MM.1S (cell line): ENCODE measurements at regions not wholly inside any gene's neighbourhood (a gene's known extent, or its start where the extent isn't known, plus 50 kb on each side); places are given as distances from the start of the nearest gene placed in this dataset.

Experiments used
- DNase-seq: peaks from one replicate; pipeline ENCODE4 v3.0.0-alpha.2; 2015
- H2AFZ ChIP-seq: fragments of 300-600 bp; sonication (generic); 2 replicates; pipeline ENCODE4 v1.6.0; 2016; ENCODE audit warnings: antibody characterized with exemption, low read length
- H3F3A ChIP-seq: fragments of 300-600 bp; sonication (generic); 2 replicates; pipeline ENCODE4 v1.6.1; 2016; ENCODE audit warnings: mild to moderate bottlenecking, antibody characterized with exemption, low read length, moderate library complexity, mixed read lengths; ENCODE audit not compliant: insufficient read depth
- H3K27ac ChIP-seq: fragments of 300-600 bp; sonication (generic); 2 replicates; pipeline ENCODE4 v1.5.1; 2016; ENCODE audit warnings: mild to moderate bottlenecking, low read length
- H3K27me3 ChIP-seq: fragments of 300-600 bp; sonication (generic); replicated peaks from 2 replicates; pipeline ENCODE4 v1.6.0; 2016; ENCODE audit warnings: low read length; ENCODE audit not compliant: insufficient read depth
- H3K36me3 ChIP-seq: fragments of 300-600 bp; sonication (generic); replicated peaks from 2 replicates; pipeline ENCODE4 v1.6.1; 2016; ENCODE audit warnings: mild to moderate bottlenecking, low read length, mixed read lengths; ENCODE audit not compliant: insufficient read depth
- H3K4me1 ChIP-seq: fragments of 300-600 bp; sonication (generic); 2 replicates; pipeline ENCODE4 v1.6.1; 2016; ENCODE audit warnings: low read length, mixed read lengths
- H3K4me2 ChIP-seq: fragments of 300-600 bp; sonication (generic); 2 replicates; pipeline ENCODE4 v1.6.0; 2016; ENCODE audit warnings: low read depth, low read length
- H3K4me3 ChIP-seq: fragments of 300-600 bp; sonication (generic); 2 replicates; pipeline ENCODE4 v1.5.1; 2016; ENCODE audit warnings: low read length, mixed read lengths
- H3K79me2 ChIP-seq: fragments of 300-600 bp; sonication (generic); 2 replicates; pipeline ENCODE4 v1.6.1; 2016; ENCODE audit warnings: mixed run types, low read length, mixed read lengths
- H3K9ac ChIP-seq: fragments of 300-600 bp; sonication (generic); 2 replicates; pipeline ENCODE4 v1.6.1; 2016; ENCODE audit warnings: low read length, mixed read lengths
- H3K9me2 ChIP-seq: fragments of 300-600 bp; sonication (generic); replicated peaks from 2 replicates; pipeline ENCODE4 v1.6.1; 2016; ENCODE audit warnings: mild to moderate bottlenecking, low read length, mixed read lengths; ENCODE audit not compliant: insufficient read depth
- H3K9me3 ChIP-seq: fragments of 300-600 bp; sonication (generic); replicated peaks from 2 replicates; pipeline ENCODE4 v1.6.1; 2016; ENCODE audit warnings: mild to moderate bottlenecking, low read length, mixed read lengths; ENCODE audit not compliant: insufficient read depth
- H4K20me1 ChIP-seq: fragments of 300-600 bp; sonication (generic); 2 replicates; pipeline ENCODE4 v1.6.1; 2016; ENCODE audit warnings: mild to moderate bottlenecking, low read length, moderate library complexity, mixed read lengths; ENCODE audit not compliant: insufficient read depth
- CTCF ChIP-seq: fragments of 300-600 bp; sonication (generic); IDR thresholded peaks from 2 replicates; pipeline ENCODE4 v1.5.1; 2016; ENCODE audit warnings: antibody characterized with exemption, low read length, mixed read lengths
- EZH2 ChIP-seq: fragments of 300-600 bp; sonication (generic); optimal IDR thresholded peaks from 2 replicates; pipeline ENCODE3; 2017; ENCODE audit warnings: low read depth, mild to moderate bottlenecking, antibody characterized with exemption, low read length, mixed read lengths
- EZH2phosphoT487 ChIP-seq: fragments of 300-600 bp; sonication (generic); IDR thresholded peaks from 2 replicates; pipeline ENCODE4 v1.6.1; 2018; ENCODE audit warnings: antibody characterized with exemption, low read length

- Histone ChIP-seq H3K79me2 (no peaks in the 10 kb centered on the region), H2AFZ (no peak overlapping the region), H3K4me2 (no peak overlapping the region), H3K9ac (no peak overlapping the region), H4K20me1 (no peaks in the 10 kb centered on the region), H3K9me2 (no peaks in the 10 kb centered on the region), H3F3A (no peaks in the 10 kb centered on the region), H3K9me3 (no peaks in the 10 kb centered on the region), H3K4me3 (no peak overlapping the region), H3K36me3 (no peaks in the 10 kb centered on the region), H3K27me3 (no peaks in the 10 kb centered on the region), H3K4me1 (no peaks in the 10 kb centered on the region), H3K27ac (no peak overlapping the region)
- no peak for DNase-seq
- no peak for TF ChIP-seq CTCF
- TF ChIP-seq EZH2, result no peak
Observed at GRCh38 chr9:97786341-97786740, 66.7 kb upstream of the FOXE1 start.

- H3K79me2 ChIP-seq, result no peaks in the 10 kb centered on the region
- H3K36me3 ChIP-seq, result no peaks in the 10 kb centered on the region
- no peak for TF ChIP-seq EZH2
- TF ChIP-seq CTCF, result no peak
- no peak for TF ChIP-seq EZH2phosphoT487
- H3K9ac ChIP-seq, result no peak overlapping the region
- no peak overlapping the region for H2AFZ ChIP-seq
- no peak overlapping the region for H3K27ac ChIP-seq
- no peaks in the 10 kb centered on the region for H3F3A ChIP-seq
- H3K9me2 ChIP-seq, result no peaks in the 10 kb centered on the region
- H3K4me3 ChIP-seq, result no peak overlapping the region
- no peaks in the 10 kb centered on the region for H4K20me1 ChIP-seq
- H3K27me3 ChIP-seq, result no peaks in the 10 kb centered on the region
- no peak for DNase-seq
- no peaks in the 10 kb centered on the region for H3K4me1 ChIP-seq
- no peak overlapping the region for H3K4me2 ChIP-seq
- no peaks in the 10 kb centered on the region for H3K9me3 ChIP-seq
Observed at GRCh38 chr9:97787551-97787950, 65.5 kb upstream of the FOXE1 start.

GRCh38 chr9:97788763-97789663, 64.0 kb upstream of the FOXE1 start:
- no peaks in the 10 kb centered on the region for H3K9me2 ChIP-seq
- no peaks in the 10 kb centered on the region for H3K79me2 ChIP-seq
- no peaks in the 10 kb centered on the region for H3K4me1 ChIP-seq
- H3F3A ChIP-seq, result no peaks in the 10 kb centered on the region
- H3K4me3 ChIP-seq, result no peak overlapping the region
- no peak overlapping the region for H3K9ac ChIP-seq
- no peaks in the 10 kb centered on the region for H3K9me3 ChIP-seq
- no peaks in the 10 kb centered on the region for H3K27me3 ChIP-seq
- DNase-seq, result no peak
- H3K27ac ChIP-seq, result no peak overlapping the region
- no peak for TF ChIP-seq EZH2
- TF ChIP-seq CTCF, result no peak
- TF ChIP-seq EZH2phosphoT487, result no peak
- H2AFZ ChIP-seq, result no peak overlapping the region
- no peaks in the 10 kb centered on the region for H3K36me3 ChIP-seq
- no peak overlapping the region for H3K4me2 ChIP-seq
- H4K20me1 ChIP-seq, result no peaks in the 10 kb centered on the region
